ENCODE measurements at regions not wholly inside any gene's neighbourhood (a gene's known extent, or its start where the extent isn't known, plus 50 kb on each side); places are given as distances from the start of the nearest gene placed in this dataset.

DNA sequence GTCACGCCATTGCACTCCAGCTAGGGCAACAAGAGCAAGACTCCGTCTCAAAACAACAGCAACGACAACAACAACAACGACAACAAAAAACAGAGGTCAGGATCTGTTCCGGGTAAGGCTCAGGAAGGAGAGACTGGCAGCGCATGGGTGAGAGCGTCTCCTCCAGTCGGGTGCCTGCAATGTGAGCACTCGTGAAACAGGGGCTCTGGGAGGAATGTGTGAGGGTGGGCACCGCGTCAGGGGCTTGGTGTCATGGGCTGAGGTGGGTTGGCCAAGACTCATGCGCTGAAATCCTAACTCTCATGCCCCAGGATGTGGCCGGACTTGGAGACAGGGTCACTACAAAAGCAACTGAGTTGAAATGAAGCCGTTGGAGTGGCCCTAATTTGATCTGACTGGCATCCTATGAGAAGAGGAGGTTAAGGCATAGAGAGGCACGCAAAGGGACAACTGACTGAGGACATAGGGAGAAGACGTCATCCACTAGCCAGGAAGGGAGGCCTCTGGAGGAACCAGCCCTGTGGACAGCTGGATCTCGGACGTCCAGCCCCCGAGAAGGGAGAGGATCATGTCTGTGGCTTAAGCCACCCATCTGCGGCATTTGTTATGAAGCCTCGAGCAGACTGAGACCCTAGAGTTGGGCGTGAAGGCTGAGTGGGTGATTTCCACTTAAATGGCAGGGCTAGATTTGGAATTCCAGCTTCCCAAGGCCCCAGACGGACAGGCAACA lies 241.5 kb upstream of the PITRM1 start:
- no peak overlapping the region for H3K27ac Mint-ChIP-seq
- H3K27me3 Mint-ChIP-seq (ENCODE audit: low read depth): no peaks in the 10 kb centered on the region
- no peaks in the 10 kb centered on the region for H3K36me3 Mint-ChIP-seq (ENCODE audit: low read depth)
- peaks cover 17% of the 10 kb centered on the region for H3K4me1 Mint-ChIP-seq
- peaks cover 7% of the 10 kb centered on the region for H3K9me3 Mint-ChIP-seq
- TF ChIP-seq, protein P1, sequence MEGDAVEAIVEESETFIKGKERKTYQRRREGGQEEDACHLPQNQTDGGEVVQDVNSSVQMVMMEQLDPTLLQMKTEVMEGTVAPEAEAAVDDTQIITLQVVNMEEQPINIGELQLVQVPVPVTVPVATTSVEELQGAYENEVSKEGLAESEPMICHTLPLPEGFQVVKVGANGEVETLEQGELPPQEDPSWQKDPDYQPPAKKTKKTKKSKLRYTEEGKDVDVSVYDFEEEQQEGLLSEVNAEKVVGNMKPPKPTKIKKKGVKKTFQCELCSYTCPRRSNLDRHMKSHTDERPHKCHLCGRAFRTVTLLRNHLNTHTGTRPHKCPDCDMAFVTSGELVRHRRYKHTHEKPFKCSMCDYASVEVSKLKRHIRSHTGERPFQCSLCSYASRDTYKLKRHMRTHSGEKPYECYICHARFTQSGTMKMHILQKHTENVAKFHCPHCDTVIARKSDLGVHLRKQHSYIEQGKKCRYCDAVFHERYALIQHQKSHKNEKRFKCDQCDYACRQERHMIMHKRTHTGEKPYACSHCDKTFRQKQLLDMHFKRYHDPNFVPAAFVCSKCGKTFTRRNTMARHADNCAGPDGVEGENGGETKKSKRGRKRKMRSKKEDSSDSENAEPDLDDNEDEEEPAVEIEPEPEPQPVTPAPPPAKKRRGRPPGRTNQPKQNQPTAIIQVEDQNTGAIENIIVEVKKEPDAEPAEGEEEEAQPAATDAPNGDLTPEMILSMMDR (IDR thresholded peaks at IDR 0.05; ENCODE audit: unreplicated experiment in 3 of 3): no peak
- no peak overlapping the region for H3K4me3 Mint-ChIP-seq

DNA sequence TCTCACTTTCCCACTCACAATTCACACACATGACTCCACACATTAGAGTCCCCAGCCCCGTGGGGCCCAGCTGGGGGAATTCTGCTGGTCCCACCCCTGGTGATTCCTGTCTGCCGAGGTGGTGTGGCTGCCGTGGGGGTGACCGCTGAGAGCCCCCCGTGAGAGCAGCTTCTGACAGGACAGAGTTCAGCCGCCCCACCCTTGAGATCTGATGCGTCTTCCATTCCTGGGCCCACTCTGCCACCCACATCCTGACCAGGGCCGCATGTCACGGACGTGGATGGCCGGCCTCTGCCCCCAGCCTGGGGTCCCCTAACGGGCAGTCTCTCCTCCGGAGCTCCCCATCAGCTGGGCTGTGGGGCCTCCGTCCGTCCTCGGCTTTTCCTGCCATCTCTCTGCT lies 240.1 kb upstream of the PITRM1 start:
- Mint-ChIP-seq H3K27ac (no peak overlapping the region), H3K27me3 (ENCODE audit: low read depth) (no peaks in the 10 kb centered on the region)
- TF ChIP-seq, protein P1 (IDR thresholded peaks at IDR 0.05; ENCODE audit: unreplicated experiment in 3 of 3): no peak

DNA sequence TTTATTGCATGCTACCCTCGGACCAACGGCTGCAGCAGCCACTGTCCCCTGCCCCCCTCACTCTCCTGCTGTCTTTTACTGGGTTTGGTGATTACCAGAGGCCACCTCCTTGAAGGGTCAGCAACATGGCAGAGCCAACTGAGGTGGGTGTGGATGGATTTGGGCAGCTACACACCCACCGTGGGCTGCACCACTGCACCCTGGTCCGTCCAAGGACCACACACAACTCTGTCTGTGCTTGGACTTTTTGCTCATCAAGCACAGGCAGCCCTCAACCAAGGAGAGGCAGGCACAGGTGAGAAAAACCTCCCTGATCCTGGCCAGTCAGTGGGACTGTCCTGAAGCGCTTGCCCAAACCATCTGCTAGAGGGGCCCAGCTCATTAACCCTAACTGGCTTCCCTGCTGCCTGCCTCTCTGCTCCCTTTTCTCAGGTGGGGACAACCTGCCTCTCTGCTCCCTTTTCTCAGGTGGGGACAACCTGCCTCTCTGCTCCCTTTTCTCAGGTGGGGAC lies 239.5 kb upstream of the PITRM1 start:
- Mint-ChIP-seq H3K27ac (no peak overlapping the region), H3K36me3 (ENCODE audit: low read depth) (no peaks in the 10 kb centered on the region), H3K4me3 (no peak overlapping the region), H3K4me1 (peaks cover 4% of the 10 kb centered on the region), H3K27me3 (ENCODE audit: low read depth) (peaks cover 5% of the 10 kb centered on the region), H3K9me3 (peaks cover 7% of the 10 kb centered on the region)
- TF ChIP-seq, protein P1 (IDR thresholded peaks at IDR 0.05; ENCODE audit: unreplicated experiment in 3 of 3): no peak

More for the DNA sequence above, 240.1 kb upstream of the PITRM1 start:
- H3K9me3 Mint-ChIP-seq: peaks cover 7% of the 10 kb centered on the region
- no peak overlapping the region for H3K4me3 Mint-ChIP-seq
- H3K36me3 Mint-ChIP-seq (ENCODE audit: low read depth): no peaks in the 10 kb centered on the region
- H3K4me1 Mint-ChIP-seq: peaks cover 4% of the 10 kb centered on the region

DNA sequence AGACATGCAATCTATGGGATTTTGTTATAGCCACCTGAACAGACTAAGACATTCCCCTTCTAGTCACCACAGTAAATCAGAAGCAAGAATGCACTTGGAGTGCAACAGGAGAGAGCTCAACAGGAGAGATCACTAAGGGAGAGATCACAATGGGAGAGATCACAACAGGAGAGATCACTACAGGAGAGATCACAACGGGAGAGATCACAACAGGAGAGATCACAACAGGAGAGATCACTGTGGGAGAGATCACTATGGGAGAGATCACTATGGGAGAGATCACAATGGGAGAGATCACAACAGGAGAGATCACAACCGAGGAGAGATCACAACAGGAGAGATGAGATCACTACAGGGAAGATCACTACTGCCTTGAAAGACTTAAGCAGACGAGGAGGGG lies 238.5 kb upstream of the PITRM1 start:
- TF ChIP-seq, protein P1 (IDR thresholded peaks at IDR 0.05; ENCODE audit: unreplicated experiment in 3 of 3): no peak
- Mint-ChIP-seq H3K4me1 (peaks cover 8% of the 10 kb centered on the region), H3K36me3 (ENCODE audit: low read depth) (no peaks in the 10 kb centered on the region), H3K27ac (no peak overlapping the region), H3K9me3 (peaks cover 9% of the 10 kb centered on the region), H3K4me3 (no peak overlapping the region), H3K27me3 (ENCODE audit: low read depth) (peaks cover 6% of the 10 kb centered on the region)

DNA sequence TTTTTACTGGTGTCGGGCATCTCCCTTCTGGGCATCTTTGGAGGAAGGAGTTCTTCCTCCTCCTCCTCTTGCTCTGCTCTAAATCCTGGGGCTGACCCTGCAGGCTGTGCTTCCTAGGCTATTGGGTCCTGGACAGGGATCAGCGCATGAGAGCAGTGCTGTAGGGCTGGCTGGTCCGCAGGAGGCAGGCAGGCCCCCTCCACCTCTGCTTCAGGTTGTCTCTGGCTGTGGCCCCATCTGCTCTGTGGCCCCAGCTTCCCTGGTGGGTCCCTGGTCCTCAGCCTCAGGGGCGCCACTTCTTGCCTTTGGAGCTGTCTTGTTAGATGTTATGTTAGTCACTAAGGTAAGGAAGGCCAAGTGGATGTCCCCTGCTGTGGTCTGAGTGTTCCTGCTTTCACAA lies 237.3 kb upstream of the PITRM1 start:
- H3K9me3 Mint-ChIP-seq: peaks cover 9% of the 10 kb centered on the region
- peaks cover 6% of the 10 kb centered on the region for H3K27me3 Mint-ChIP-seq (ENCODE audit: low read depth)
- H3K36me3 Mint-ChIP-seq (ENCODE audit: low read depth): no peaks in the 10 kb centered on the region
- TF ChIP-seq, protein P1 (IDR thresholded peaks at IDR 0.05; ENCODE audit: unreplicated experiment in 3 of 3): no peak
- H3K27ac Mint-ChIP-seq: no peak overlapping the region
- no peak overlapping the region for H3K4me3 Mint-ChIP-seq
- H3K4me1 Mint-ChIP-seq: peaks cover 15% of the 10 kb centered on the region
